Mammary epithelial cell (primary cell): ENCODE measurements at regions not wholly inside any gene's neighbourhood (a gene's known extent, or its start where the extent isn't known, plus 50 kb on each side); places are given as distances from the start of the nearest gene placed in this dataset.

Experiments used
- EZH2 ChIP-seq: IDR thresholded peaks from 2 replicates; pipeline ENCODE4 v1.6.1; 2012; ENCODE audit warnings: low read length, inconsistent platforms, borderline replicate concordance
- TF ChIP-seq, protein P1 (sequence below), 2 donors: IDR thresholded peaks in 1 of 2; conservative IDR thresholded peaks in 1 of 2; 2 replicates each; pipeline ENCODE4 v1.5.1; 2011 to 2012; ENCODE audit warnings: inconsistent platforms in 2 of 2, low read length in 2 of 2, mild to moderate bottlenecking in 2 of 2, control low read depth in 1 of 2, low read depth in 1 of 2; ENCODE audit not compliant: insufficient read depth in 1 of 2; ENCODE audit errors: extremely low read depth in 1 of 2

DNA sequence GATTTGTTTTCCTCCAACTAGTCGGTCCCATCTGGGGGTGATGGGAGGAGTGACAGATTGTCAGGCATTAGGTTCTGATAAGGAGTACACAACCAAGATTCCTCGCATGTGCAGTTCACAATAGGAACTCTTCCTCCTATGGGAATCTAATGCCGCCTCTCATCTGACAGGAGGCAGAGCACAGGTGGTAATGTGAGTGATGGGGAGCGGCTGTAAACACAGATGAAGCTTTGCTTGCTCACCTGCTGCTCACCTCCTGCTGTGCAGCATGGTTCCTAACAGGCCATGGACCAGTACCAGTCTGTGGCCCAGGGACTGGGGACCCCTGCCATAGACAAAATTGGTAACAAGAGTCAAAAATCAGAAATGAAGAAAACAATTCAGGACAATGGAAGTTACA, 173.3 kb upstream of the HMHB1 start:
- no peak for TF ChIP-seq EZH2
- TF ChIP-seq, protein P1, sequence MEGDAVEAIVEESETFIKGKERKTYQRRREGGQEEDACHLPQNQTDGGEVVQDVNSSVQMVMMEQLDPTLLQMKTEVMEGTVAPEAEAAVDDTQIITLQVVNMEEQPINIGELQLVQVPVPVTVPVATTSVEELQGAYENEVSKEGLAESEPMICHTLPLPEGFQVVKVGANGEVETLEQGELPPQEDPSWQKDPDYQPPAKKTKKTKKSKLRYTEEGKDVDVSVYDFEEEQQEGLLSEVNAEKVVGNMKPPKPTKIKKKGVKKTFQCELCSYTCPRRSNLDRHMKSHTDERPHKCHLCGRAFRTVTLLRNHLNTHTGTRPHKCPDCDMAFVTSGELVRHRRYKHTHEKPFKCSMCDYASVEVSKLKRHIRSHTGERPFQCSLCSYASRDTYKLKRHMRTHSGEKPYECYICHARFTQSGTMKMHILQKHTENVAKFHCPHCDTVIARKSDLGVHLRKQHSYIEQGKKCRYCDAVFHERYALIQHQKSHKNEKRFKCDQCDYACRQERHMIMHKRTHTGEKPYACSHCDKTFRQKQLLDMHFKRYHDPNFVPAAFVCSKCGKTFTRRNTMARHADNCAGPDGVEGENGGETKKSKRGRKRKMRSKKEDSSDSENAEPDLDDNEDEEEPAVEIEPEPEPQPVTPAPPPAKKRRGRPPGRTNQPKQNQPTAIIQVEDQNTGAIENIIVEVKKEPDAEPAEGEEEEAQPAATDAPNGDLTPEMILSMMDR (conservative IDR thresholded peaks at IDR 0.05 in 1 of 2, IDR thresholded peaks at IDR 0.05 in 1 of 2; ENCODE audit: extremely low read depth in 1 of 2, insufficient read depth in 1 of 2, low read depth in 1 of 2, low read length in 2 of 2), result no peak
